Type B pancreatic cell (in vitro differentiated cells): ENCODE measurements at regions not wholly inside any gene's neighbourhood (a gene's known extent, or its start where the extent isn't known, plus 50 kb on each side); places are given as distances from the start of the nearest gene placed in this dataset.

Experiments
- DNase-seq: peaks from one replicate; pipeline ENCODE4 v3.0.0; 2021; ENCODE audit warnings: mixed read lengths; ENCODE audit not compliant: unreplicated experiment; ENCODE audit errors: extremely low spot score
- H3K27ac Mint-ChIP-seq: 2 replicates; pipeline ENCODE4 v1.8.0; 2021; ENCODE audit warnings: mild to moderate bottlenecking, mixed read lengths
- H3K27me3 Mint-ChIP-seq: 2 replicates; pipeline ENCODE4 v1.8.0; 2021; ENCODE audit warnings: mixed read lengths
- H3K36me3 Mint-ChIP-seq: 2 replicates; pipeline ENCODE4 v1.8.0; 2021; ENCODE audit warnings: mixed read lengths
- H3K4me1 Mint-ChIP-seq: one replicate; pipeline ENCODE4 v1.8.0; 2021; ENCODE audit warnings: mixed read lengths; ENCODE audit not compliant: unreplicated experiment
- H3K4me3 Mint-ChIP-seq: 2 replicates; pipeline ENCODE4 v1.8.0; 2021; ENCODE audit warnings: mild to moderate bottlenecking, mixed read lengths
- H3K9me3 Mint-ChIP-seq: 2 replicates; pipeline ENCODE4 v1.8.0; 2021; ENCODE audit warnings: mixed read lengths
- TF ChIP-seq, protein P1 (sequence below): fragments of 200-600 bp; sonication (generic); conservative IDR thresholded peaks from 2 replicates; pipeline ENCODE4 v1.5.0; 2021; ENCODE audit warnings: antibody characterized with exemption, mild to moderate bottlenecking

DNA sequence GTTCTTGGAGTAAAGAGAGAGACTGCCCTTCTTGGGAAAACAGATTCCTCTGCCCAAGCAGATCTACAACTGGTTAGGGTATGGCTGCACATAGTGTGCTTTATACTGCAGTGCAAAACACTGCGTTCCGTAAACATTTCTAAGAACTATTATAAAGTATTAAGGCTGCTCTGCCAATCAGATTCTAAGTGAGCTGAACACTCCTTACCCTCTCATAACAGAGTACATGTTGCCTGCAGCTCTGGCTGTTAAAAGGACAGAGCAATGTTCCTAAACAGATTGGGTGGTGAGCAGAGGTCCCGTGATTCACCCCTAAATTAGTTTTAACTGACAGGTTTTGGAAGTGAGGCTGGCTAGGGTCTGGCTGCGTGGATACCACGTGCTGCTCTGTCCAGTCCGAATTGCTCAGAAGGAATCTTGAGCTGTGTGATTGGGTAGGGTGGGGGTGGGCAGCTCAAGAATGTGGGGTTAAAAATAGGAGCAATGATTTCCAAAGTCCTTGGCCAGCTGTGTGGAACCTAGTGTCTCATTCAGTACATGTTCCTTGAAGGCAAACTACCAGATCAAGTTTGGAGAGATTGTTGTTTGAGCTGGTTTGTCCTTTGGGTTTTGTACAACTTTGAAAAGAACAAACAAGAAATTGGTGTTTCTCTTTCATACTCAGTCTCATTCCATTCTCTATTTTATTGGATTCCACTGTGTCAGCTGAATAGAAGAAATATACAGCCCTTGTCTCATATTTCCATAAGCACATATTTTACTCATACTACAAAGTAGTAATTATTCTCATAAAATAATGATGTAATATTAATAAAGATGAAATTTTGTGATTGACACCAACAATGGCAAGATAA lies 497.6 kb upstream of the CD180 start:
- H3K4me3 Mint-ChIP-seq, result no peak overlapping the region
- DNase-seq, result no peak
- H3K27me3 Mint-ChIP-seq, result peaks cover 3% of the 10 kb centered on the region
- H3K27ac Mint-ChIP-seq, result no peak overlapping the region
- TF ChIP-seq, protein P1, sequence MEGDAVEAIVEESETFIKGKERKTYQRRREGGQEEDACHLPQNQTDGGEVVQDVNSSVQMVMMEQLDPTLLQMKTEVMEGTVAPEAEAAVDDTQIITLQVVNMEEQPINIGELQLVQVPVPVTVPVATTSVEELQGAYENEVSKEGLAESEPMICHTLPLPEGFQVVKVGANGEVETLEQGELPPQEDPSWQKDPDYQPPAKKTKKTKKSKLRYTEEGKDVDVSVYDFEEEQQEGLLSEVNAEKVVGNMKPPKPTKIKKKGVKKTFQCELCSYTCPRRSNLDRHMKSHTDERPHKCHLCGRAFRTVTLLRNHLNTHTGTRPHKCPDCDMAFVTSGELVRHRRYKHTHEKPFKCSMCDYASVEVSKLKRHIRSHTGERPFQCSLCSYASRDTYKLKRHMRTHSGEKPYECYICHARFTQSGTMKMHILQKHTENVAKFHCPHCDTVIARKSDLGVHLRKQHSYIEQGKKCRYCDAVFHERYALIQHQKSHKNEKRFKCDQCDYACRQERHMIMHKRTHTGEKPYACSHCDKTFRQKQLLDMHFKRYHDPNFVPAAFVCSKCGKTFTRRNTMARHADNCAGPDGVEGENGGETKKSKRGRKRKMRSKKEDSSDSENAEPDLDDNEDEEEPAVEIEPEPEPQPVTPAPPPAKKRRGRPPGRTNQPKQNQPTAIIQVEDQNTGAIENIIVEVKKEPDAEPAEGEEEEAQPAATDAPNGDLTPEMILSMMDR, result no peak
- H3K36me3 Mint-ChIP-seq, result no peaks in the 10 kb centered on the region
- H3K9me3 Mint-ChIP-seq, result peaks cover 6% of the 10 kb centered on the region
- no peaks in the 10 kb centered on the region for H3K4me1 Mint-ChIP-seq

DNA sequence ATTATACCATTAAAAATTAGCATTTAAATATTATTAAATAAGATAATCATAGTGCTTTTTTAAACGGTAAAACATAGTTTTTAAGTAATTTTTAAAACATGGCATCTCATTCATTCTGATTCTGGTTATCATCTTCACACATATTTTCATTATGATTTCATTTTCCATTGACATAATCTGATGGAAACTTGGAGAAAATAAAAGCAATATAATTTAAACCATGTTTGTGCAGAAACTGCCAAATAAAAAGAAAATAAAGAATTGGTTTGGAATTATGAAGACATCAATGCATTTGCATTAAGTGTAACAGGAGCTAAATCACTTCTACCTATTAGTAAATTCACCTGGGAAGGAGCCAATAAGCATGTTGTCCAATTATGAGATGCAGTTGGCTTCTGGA lies 490.1 kb upstream of the CD180 start:
- H3K27me3 Mint-ChIP-seq, result no peaks in the 10 kb centered on the region
- H3K36me3 Mint-ChIP-seq, result no peaks in the 10 kb centered on the region
- no peak overlapping the region for H3K4me3 Mint-ChIP-seq
- peaks cover under 1% of the 10 kb centered on the region for H3K9me3 Mint-ChIP-seq
- no peaks in the 10 kb centered on the region for H3K4me1 Mint-ChIP-seq
- no peak for DNase-seq
- H3K27ac Mint-ChIP-seq, result no peak overlapping the region
- TF ChIP-seq, protein P1, result no peak

DNA sequence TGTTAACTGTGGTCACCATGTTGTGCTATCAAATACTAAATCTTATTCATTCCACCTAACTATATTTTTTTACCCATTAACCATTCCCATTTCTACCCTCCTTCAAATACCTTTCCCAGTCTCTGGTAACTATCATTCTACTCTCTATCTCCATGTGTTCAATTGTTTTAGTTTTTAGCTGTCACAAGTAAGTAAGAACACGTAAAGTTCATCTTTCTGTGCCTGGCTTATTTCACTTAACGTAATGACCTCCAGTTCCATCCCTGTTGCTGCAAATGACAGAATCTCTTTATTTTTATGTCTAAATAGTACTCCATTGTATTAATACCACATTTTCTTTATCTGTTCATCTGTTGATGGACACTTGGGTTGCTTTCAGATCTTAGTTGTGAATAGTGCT lies 485.1 kb upstream of the CD180 start:
- Mint-ChIP-seq H3K4me3 (no peak overlapping the region), H3K9me3 (no peaks in the 10 kb centered on the region), H3K27me3 (peaks cover 3% of the 10 kb centered on the region), H3K4me1 (peaks cover 10% of the 10 kb centered on the region), H3K27ac (no peak overlapping the region), H3K36me3 (no peaks in the 10 kb centered on the region)
- DNase-seq, result no peak
- TF ChIP-seq, protein P1, result no peak

DNA sequence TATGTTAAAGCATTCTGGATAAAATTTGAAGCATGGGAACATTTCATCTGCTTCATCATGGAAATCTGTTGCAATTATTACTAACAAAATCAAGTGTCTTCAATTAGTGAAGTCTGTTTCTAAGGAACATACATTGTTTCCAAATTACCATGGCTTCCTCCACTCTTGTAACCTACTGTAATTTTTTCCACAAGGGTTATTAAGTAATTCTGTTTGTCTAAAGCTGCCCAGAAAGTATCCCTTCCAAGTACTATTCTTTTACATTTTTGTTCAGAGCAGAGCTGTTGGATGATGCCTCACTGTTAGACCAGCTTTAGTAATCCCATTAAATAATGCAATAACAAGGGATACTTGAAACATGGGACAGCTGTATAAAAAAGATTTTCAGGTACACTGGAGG lies 483.5 kb upstream of the CD180 start:
- H3K4me1 Mint-ChIP-seq, result peaks cover 10% of the 10 kb centered on the region
- H3K4me3 Mint-ChIP-seq, result no peak overlapping the region
- H3K27ac Mint-ChIP-seq, result no peak overlapping the region
- TF ChIP-seq, protein P1, result no peak
- peaks cover 3% of the 10 kb centered on the region for H3K27me3 Mint-ChIP-seq
- no peaks in the 10 kb centered on the region for H3K36me3 Mint-ChIP-seq
- DNase-seq, result no peak
- H3K9me3 Mint-ChIP-seq, result no peaks in the 10 kb centered on the region

DNA sequence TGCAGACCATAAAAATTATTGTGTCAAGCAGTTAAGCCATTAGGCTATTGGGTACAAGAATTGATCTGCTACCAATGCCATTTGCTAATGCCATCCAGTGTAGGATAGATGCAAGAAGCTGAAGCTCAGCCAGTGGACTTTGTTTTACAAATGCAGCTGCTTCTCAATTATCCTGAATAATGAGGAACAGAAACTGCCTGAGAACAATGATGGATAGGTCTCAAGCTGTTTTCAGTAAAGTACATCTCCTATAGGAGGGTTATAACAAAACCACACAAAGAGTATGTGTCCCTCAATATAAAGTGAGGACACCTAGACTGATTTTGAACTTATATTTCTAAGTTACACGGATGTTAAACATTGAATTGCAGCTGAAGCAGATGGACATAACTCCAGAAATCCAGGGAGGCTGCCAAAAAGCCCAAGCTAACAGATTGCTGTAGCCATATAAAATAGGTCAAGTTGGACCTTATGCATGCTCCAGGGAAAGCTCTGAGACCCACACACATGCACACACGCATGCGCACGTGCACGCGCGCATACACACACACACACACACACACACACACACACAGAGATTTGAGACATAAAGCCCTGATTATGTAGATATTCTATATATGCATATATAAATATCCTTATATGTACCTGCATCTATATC lies 482.7 kb upstream of the CD180 start:
- Mint-ChIP-seq H3K27ac (no peak overlapping the region), H3K9me3 (no peaks in the 10 kb centered on the region), H3K4me1 (peaks cover 10% of the 10 kb centered on the region), H3K36me3 (no peaks in the 10 kb centered on the region), H3K4me3 (no peak overlapping the region), H3K27me3 (peaks cover 3% of the 10 kb centered on the region)
- no peak for DNase-seq
- TF ChIP-seq, protein P1, result no peak
